ENCODE measurements at regions not wholly inside any gene's neighbourhood (a gene's known extent, or its start where the extent isn't known, plus 50 kb on each side); places are given as distances from the start of the nearest gene placed in this dataset.

DNA sequence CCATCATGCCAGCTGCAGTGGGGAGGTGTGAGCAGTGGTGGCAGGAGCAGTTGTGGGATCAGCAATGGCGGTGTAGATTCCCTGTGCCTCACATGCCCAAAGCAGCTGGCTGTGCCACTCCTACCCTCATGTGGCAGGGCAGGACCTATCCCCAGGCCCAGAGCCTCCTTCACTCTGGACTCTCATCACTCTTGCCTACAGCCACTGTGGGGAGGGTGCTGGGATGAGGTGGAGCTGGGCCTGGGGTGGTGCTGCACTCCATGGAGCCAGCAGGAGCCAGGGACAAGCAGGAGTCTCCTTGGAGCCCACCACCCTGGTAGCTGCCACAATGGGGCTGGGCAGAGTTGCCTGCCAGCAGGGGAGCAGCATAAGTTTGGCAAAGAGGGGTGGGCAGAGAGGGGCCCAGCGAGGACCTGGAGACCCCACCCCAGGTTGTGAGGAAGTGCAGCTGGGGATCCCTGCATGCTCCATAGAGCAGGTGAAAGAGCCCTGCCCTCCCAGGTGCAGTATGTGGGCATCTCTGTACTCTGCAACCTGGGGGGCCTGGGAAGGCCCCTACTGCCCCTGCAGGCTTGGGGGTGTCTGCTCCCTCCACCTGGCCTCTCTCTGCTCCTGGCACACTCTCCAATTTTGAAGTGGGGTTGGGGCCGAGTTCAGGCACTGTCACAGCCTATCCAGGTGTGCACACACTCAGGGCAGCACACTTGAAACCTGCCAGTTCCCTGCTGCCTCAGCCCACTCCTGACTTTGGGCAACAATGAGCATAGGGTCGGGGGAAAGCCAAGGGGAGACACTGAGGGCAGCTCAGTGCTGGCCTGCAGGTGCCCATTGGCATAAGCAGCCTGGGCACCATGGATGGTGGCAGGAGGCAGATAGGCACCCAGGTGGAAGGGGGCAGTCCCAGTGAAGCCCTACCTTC is 74.0 kb upstream of the INTU start:
- no peak overlapping the region for H3K4me2 ChIP-seq (ENCODE audit: low read length)
- TF ChIP-seq, protein P1, sequence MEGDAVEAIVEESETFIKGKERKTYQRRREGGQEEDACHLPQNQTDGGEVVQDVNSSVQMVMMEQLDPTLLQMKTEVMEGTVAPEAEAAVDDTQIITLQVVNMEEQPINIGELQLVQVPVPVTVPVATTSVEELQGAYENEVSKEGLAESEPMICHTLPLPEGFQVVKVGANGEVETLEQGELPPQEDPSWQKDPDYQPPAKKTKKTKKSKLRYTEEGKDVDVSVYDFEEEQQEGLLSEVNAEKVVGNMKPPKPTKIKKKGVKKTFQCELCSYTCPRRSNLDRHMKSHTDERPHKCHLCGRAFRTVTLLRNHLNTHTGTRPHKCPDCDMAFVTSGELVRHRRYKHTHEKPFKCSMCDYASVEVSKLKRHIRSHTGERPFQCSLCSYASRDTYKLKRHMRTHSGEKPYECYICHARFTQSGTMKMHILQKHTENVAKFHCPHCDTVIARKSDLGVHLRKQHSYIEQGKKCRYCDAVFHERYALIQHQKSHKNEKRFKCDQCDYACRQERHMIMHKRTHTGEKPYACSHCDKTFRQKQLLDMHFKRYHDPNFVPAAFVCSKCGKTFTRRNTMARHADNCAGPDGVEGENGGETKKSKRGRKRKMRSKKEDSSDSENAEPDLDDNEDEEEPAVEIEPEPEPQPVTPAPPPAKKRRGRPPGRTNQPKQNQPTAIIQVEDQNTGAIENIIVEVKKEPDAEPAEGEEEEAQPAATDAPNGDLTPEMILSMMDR (IDR thresholded peaks at IDR 0.05; ENCODE audit: low read depth, low read length) = no peak
- H3K36me3 ChIP-seq (replicated peaks; ENCODE audit: low read depth, low read length) = no peaks in the 10 kb centered on the region
- H3K9me3 ChIP-seq (ENCODE audit: insufficient read depth, low read length) = no peaks in the 10 kb centered on the region
- H3K4me3 ChIP-seq (ENCODE audit: low read length) = no peak overlapping the region
- no peak overlapping the region for H3K9ac ChIP-seq (ENCODE audit: low read length)
- H3K27ac ChIP-seq (ENCODE audit: low read length) = no peak overlapping the region
- no peak overlapping the region for H2AFZ ChIP-seq (ENCODE audit: low read depth, low read length)
- H3K4me1 ChIP-seq (ENCODE audit: low read length) = no peaks in the 10 kb centered on the region
- H3K27me3 ChIP-seq (ENCODE audit: low read depth, low read length) = no peaks in the 10 kb centered on the region
- H4K20me1 ChIP-seq (ENCODE audit: insufficient read depth, low read length) = no peaks in the 10 kb centered on the region
- H3K79me2 ChIP-seq (ENCODE audit: low read length) = no peaks in the 10 kb centered on the region

DNA sequence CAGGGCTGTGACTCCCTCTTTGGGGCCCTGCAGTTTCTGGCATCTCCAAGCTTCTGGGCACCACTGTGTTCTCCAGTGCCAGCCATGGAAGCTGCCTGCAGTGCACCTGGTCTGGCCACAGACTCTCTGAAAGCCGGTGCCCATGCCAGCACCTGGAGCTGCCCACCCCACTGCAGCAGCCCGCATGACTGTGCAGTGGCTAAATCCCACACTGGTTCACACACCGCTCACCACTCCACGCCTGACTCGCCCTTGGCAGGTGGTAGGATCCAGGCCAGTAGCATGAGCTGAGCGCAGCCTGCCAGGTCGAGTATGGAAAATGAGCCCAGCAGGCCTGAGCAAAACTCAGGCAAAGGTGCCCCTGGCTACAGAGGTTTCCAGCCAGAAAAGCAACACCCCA is 72.8 kb upstream of the INTU start:
- no peak overlapping the region for H3K4me3 ChIP-seq (ENCODE audit: low read length)
- no peak overlapping the region for H3K4me2 ChIP-seq (ENCODE audit: low read length)
- H3K27me3 ChIP-seq (ENCODE audit: low read depth, low read length) = no peaks in the 10 kb centered on the region
- no peaks in the 10 kb centered on the region for H3K4me1 ChIP-seq (ENCODE audit: low read length)
- H3K27ac ChIP-seq (ENCODE audit: low read length) = no peak overlapping the region
- no peaks in the 10 kb centered on the region for H3K36me3 ChIP-seq (replicated peaks; ENCODE audit: low read depth, low read length)
- TF ChIP-seq, protein P1 (IDR thresholded peaks at IDR 0.05; ENCODE audit: low read depth, low read length) = no peak
- TF ChIP-seq EZH2phosphoT487 (IDR thresholded peaks at IDR 0.05; ENCODE audit: low read depth) = no peak
- H3K9ac ChIP-seq (ENCODE audit: low read length) = no peak overlapping the region
- no peaks in the 10 kb centered on the region for H3K9me3 ChIP-seq (ENCODE audit: insufficient read depth, low read length)
- H2AFZ ChIP-seq (ENCODE audit: low read depth, low read length) = no peak overlapping the region
- H4K20me1 ChIP-seq (ENCODE audit: insufficient read depth, low read length) = no peaks in the 10 kb centered on the region
- H3K79me2 ChIP-seq (ENCODE audit: low read length) = no peaks in the 10 kb centered on the region

DNA sequence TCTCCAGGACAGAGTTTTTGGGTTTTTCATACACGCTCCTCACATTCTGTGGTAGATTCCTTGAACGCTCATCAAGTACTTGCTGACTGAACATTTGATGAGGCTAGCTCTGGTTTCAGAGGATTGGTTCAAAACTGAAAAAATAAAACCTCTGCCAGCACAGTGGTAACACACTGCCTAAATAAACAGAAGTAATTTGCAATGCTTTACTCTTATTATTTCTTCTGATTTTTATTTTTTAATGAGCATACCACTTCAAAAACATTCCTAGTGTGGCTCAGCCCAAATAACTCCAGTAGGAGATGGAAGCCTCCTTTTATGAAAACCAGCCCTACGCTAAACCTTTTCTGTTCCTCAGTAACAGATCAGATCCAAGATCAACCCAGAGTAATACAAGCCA is 72.0 kb upstream of the INTU start:
- TF ChIP-seq, protein P1 (IDR thresholded peaks at IDR 0.05; ENCODE audit: low read depth, low read length) = no peak
- TF ChIP-seq EZH2phosphoT487 (IDR thresholded peaks at IDR 0.05; ENCODE audit: low read depth) = no peak

DNA sequence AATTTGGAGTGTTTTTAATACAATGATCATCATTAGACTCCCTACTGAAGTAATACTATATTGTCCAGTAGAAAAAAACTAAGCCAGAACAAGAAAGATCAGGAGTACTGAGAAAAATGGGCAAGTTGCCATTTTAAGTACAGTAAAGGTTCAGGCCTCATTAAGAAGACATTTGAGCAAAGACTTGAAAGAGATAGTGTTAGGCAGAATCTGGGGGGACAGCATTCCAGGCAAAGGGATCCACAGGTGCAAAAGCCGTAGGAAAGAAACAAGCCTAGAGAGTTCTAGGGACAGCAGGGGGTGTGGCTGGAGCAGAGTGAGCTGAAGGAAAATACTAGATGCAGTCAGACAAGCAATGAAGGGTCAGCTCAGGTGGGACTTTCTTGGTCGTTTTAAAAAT is 58.1 kb upstream of the INTU start:
- no peak for TF ChIP-seq EZH2phosphoT487 (IDR thresholded peaks at IDR 0.05; ENCODE audit: low read depth)
- TF ChIP-seq, protein P1 (IDR thresholded peaks at IDR 0.05; ENCODE audit: low read depth, low read length) = no peak
- Histone ChIP-seq H3K4me3 (ENCODE audit: low read length) (no peak overlapping the region), H3K36me3 (replicated peaks; ENCODE audit: low read depth, low read length) (no peaks in the 10 kb centered on the region), H2AFZ (ENCODE audit: low read depth, low read length) (no peak overlapping the region), H3K9ac (ENCODE audit: low read length) (no peak overlapping the region), H3K4me2 (ENCODE audit: low read length) (no peak overlapping the region), H3K4me1 (ENCODE audit: low read length) (no peaks in the 10 kb centered on the region), H3K27ac (ENCODE audit: low read length) (no peak overlapping the region), H3K27me3 (ENCODE audit: low read depth, low read length) (peaks cover 7% of the 10 kb centered on the region; the same call in 1 of the 2 replicates), H4K20me1 (ENCODE audit: insufficient read depth, low read length) (no peaks in the 10 kb centered on the region), H3K9me3 (ENCODE audit: insufficient read depth, low read length) (no peaks in the 10 kb centered on the region), H3K79me2 (ENCODE audit: low read length) (no peaks in the 10 kb centered on the region)

More for the DNA sequence above, 72.0 kb upstream of the INTU start:
- Histone ChIP-seq H2AFZ (ENCODE audit: low read depth, low read length) (no peak overlapping the region), H3K36me3 (replicated peaks; ENCODE audit: low read depth, low read length) (no peaks in the 10 kb centered on the region), H3K27ac (ENCODE audit: low read length) (no peak overlapping the region), H3K4me3 (ENCODE audit: low read length) (no peak overlapping the region), H3K9ac (ENCODE audit: low read length) (no peak overlapping the region), H4K20me1 (ENCODE audit: insufficient read depth, low read length) (no peaks in the 10 kb centered on the region), H3K9me3 (ENCODE audit: insufficient read depth, low read length) (no peaks in the 10 kb centered on the region), H3K79me2 (ENCODE audit: low read length) (no peaks in the 10 kb centered on the region), H3K4me1 (ENCODE audit: low read length) (no peaks in the 10 kb centered on the region), H3K27me3 (ENCODE audit: low read depth, low read length) (no peaks in the 10 kb centered on the region), H3K4me2 (ENCODE audit: low read length) (no peak overlapping the region)
